Fibroblast of villous mesenchyme (primary cell): ENCODE measurements at regions not wholly inside any gene's neighbourhood (a gene's known extent, or its start where the extent isn't known, plus 50 kb on each side); places are given as distances from the start of the nearest gene placed in this dataset.

Experiments used
- DNase-seq: peaks from one replicate; pipeline ENCODE4 v3.0.0-alpha.2; 2010; ENCODE audit warnings: low read depth
- H3K4me3 ChIP-seq: 2 replicates; pipeline ENCODE4 v1.5.1; 2011; ENCODE audit warnings: low read depth, mild to moderate bottlenecking, low read length
- TF ChIP-seq, protein P1 (sequence below): IDR thresholded peaks from 2 replicates; pipeline ENCODE4 v1.5.1; 2012; ENCODE audit warnings: low read depth, mild to moderate bottlenecking, low read length; ENCODE audit not compliant: insufficient read depth

DNA sequence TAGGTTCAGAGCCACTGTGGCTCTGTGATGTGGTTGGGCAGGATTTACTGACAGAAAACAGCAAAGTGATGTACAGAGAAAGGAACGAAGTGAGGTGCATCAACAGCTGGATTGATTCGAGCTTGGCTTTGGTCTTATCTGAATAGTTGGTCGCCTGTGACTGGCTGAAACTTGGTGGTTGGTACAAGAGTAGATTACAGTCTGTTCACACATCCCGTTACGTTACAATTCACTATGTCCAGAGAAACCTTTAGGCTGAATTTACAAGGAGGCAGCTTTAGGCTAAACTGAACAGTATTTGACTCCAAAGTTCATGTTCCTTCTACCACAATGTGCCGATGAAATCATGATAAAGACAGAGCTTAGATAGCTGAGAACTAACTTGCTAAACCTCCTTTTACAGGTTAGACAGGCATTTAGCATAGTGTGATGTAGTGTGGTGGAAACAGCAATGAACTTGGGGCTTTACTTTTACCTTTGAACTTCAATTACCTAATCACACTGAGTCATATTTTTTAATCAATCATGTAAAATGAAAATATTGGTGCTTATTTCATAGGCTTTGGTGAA is 210.2 kb upstream of the PUM3 start:
- TF ChIP-seq, protein P1, sequence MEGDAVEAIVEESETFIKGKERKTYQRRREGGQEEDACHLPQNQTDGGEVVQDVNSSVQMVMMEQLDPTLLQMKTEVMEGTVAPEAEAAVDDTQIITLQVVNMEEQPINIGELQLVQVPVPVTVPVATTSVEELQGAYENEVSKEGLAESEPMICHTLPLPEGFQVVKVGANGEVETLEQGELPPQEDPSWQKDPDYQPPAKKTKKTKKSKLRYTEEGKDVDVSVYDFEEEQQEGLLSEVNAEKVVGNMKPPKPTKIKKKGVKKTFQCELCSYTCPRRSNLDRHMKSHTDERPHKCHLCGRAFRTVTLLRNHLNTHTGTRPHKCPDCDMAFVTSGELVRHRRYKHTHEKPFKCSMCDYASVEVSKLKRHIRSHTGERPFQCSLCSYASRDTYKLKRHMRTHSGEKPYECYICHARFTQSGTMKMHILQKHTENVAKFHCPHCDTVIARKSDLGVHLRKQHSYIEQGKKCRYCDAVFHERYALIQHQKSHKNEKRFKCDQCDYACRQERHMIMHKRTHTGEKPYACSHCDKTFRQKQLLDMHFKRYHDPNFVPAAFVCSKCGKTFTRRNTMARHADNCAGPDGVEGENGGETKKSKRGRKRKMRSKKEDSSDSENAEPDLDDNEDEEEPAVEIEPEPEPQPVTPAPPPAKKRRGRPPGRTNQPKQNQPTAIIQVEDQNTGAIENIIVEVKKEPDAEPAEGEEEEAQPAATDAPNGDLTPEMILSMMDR, result no peak
- no peak overlapping the region for H3K4me3 ChIP-seq
- no peak for DNase-seq

DNA sequence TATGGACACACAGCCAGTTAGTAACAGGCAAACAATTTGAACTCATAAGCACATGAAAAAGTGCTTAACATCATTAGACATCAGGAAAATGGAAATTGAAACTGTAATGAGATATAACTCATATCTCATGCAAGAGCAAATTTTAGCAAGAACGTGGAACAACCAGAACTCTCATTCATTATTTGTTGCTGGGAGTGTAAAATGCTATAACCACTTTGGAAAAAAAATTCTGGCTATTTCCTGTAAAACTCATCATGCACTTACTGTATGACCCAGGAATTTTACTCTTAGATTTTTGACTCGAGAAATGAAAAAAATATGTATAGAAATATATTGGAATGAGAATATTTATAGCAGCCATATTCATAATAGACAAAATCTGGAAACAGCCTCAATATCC is 205.7 kb upstream of the PUM3 start:
- no peak overlapping the region for H3K4me3 ChIP-seq
- DNase-seq, result no peak
- TF ChIP-seq, protein P1, result no peak

DNA sequence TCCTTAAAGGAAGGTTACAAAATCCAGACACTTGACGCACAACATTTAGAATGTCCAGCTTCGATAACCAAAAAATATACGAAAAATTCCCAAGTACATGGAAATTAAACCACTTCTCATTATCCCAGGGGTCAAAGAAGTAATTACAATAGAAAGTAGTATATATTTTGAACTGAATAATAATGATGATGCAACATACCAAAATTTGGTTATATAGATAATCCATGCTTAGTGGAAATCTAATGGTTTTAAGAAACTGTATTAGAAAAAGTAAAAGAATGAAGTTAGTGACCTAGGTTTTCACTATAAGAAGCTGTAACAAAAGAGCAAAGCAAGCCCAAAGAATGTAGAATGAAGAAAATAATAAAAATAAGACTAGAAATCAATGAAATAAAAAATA is 204.0 kb upstream of the PUM3 start:
- no peak overlapping the region for H3K4me3 ChIP-seq
- TF ChIP-seq, protein P1, result no peak

DNA sequence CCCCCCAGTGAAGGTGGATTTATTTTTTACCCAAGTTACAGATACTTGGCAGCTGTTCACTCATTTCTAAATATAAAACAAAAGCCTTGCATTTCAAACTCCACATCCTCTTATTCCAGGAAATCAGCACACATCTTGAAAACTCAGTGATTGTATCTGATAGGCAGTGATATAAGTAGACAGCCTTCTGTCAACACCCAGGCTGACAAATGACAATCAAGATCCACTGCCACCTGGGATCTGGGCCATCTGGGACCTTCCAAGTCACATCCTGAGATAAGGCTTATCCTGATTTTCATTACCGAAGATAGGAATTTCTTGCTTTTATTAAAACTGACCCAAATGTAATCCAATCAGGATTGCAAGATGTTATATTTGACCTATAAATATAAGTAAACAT is 201.3 kb upstream of the PUM3 start:
- no peak for DNase-seq
- TF ChIP-seq, protein P1, result no peak
- no peak overlapping the region for H3K4me3 ChIP-seq

More for the DNA sequence above, 204.0 kb upstream of the PUM3 start:
- no peak for DNase-seq

DNA sequence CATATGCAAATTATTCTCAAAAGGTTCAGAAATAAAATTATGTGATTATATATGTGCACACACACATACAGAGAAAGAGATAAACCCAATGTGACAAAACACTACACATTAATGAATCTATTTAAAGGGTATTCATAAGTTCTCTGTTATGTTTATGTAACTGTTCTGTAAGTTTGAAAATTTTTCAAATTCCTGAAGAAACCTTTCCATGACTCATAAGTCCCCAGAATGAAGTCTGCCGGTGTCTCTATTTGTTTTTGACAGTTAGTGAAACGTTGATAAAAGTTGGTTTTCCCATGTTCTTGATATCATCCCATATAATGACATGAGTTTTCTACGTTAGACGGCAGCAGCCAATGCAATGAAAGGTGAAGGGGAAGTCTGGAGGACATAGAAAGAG is 199.5 kb upstream of the PUM3 start:
- H3K4me3 ChIP-seq, result no peak overlapping the region
- peak; percentile 7 for DNase-seq
- TF ChIP-seq, protein P1, result no peak

DNA sequence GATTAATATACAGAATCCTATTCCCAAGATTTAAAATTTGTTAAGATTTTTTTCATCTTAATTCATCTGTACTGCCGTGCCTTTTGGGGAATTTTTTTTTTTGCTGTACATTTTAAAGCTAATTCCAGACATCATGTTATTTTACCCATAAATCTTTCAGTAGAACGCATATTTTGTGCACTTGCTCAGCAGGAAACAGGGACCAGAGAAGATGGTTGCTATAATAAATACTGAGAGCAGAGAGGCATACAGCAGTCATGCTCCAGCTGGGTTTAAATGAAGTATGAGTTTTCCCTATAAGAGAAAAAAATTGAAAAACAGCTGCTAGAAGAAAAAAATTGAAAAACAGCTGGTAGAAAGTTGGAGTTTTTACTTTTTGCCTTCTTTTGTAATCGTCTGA is 196.9 kb upstream of the PUM3 start:
- no peak overlapping the region for H3K4me3 ChIP-seq
- TF ChIP-seq, protein P1, result no peak
- peak; percentile 2 for DNase-seq

DNA sequence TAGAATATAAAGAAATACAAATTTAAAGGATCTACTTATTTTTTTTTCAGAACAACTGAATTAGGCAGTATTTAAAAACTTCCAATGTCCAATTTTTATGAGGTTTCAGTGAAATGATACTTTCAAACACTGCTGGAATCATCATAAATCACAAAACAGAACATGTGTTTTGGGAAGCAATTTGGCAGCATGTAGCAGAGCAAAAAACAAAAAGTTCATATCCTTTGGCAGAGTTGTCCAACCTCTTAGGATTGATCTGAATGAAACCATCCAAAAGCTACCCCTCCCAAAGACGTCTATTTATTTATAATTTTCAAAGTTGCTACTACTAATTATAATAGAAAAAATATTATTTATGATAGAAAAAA is 192.4 kb upstream of the PUM3 start:
- DNase-seq, result no peak
- H3K4me3 ChIP-seq, result no peak overlapping the region

More for the DNA sequence above, 192.4 kb upstream of the PUM3 start:
- TF ChIP-seq, protein P1, result no peak
